ENCODE measurements at regions not wholly inside any gene's neighbourhood (a gene's known extent, or its start where the extent isn't known, plus 50 kb on each side); places are given as distances from the start of the nearest gene placed in this dataset.

- TF ChIP-seq CTCF (conservative IDR thresholded peaks at IDR 0.05; ENCODE audit: low read depth, low read length) (no peak), RAD21 (IDR thresholded peaks at IDR 0.05; ENCODE audit: low read length) (no peak), RFX5 (IDR thresholded peaks at IDR 0.05; ENCODE audit: low read depth, low read length) (no peak), MAZ (IDR thresholded peaks at IDR 0.05; ENCODE audit: borderline replicate concordance, low read depth, low read length) (no peak), SMC3 (IDR thresholded peaks at IDR 0.05; ENCODE audit: low read depth, low read length) (no peak), MXI1 (IDR thresholded peaks at IDR 0.05; ENCODE audit: borderline replicate concordance, low read depth, low read length) (no peak), CHD1 (IDR thresholded peaks at IDR 0.05; ENCODE audit: low read depth, low read length) (no peak), BHLHE40 (IDR thresholded peaks at IDR 0.05; ENCODE audit: low read depth, low read length) (no peak), POLR2A (IDR thresholded peaks at IDR 0.05; ENCODE audit: low read depth, low read length) (no peak), MAFK (IDR thresholded peaks at IDR 0.05; ENCODE audit: low read depth, low read length) (no peak), USF2 (IDR thresholded peaks at IDR 0.05; ENCODE audit: low read depth, low read length) (no peak), RCOR1 (IDR thresholded peaks at IDR 0.05; ENCODE audit: insufficient replicate concordance, low read length) (no peak)
Observed at GRCh38 chr18:60732143-60732542, 359.6 kb upstream of the MC4R start.

Measured in IMR-90 (cell line).